HG02588 (cell line): ENCODE measurements at regions not wholly inside any gene's neighbourhood (a gene's known extent, or its start where the extent isn't known, plus 50 kb on each side); places are given as distances from the start of the nearest gene placed in this dataset.
"Not testable (repeated sequence)": the region's sequence is repeated elsewhere in the genome, so short reads cannot be mapped to it uniquely, and the experiment has no call there.

Experiments used
- ATAC-seq: cut with Tn5 transposase; IDR thresholded peaks from one replicate; pipeline ENCODE4 v1.9.1; 2021; ENCODE audit warnings: mild to moderate bottlenecking, moderate library complexity; ENCODE audit not compliant: unreplicated experiment

DNA sequence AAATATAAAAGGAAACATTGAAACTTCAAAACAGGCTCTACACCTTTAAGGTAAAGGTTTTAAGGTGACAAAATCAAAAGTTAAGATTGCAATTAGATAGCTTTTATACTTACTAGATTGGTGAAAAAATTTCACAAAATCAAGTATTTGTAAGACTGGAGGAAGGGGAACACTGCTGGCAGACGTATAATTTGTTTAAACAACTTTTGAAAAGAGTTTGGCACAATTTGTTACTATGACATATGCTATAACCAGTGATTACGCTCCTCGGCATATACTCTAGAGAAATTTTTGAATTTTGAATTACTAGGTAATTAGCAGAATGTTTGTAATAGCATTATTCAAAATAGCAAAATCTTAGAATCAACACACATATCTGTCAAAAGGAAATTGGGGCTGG lies 425.0 kb downstream of the LRRIQ3 start:
- ATAC-seq: no peak

DNA sequence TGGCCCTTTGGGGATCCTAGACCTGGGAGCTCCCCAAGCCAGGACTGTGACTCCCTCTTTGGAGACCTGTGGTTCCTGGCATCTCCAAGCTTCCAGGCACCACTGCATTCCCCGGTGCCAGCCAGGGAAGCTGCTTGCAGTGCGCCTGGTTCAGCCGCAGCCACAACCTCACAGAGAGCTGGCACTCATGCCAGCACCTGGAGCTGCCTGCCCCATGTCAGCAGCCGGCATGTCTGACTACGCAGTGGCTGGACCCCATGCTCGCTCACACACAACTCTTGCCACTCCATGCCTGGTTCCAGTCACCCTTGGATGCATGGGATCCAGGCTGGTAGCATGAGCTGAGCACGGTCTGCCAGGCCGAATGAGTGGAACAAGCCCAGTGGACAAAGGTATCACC lies 426.6 kb downstream of the LRRIQ3 start:
- ATAC-seq: no peak

DNA sequence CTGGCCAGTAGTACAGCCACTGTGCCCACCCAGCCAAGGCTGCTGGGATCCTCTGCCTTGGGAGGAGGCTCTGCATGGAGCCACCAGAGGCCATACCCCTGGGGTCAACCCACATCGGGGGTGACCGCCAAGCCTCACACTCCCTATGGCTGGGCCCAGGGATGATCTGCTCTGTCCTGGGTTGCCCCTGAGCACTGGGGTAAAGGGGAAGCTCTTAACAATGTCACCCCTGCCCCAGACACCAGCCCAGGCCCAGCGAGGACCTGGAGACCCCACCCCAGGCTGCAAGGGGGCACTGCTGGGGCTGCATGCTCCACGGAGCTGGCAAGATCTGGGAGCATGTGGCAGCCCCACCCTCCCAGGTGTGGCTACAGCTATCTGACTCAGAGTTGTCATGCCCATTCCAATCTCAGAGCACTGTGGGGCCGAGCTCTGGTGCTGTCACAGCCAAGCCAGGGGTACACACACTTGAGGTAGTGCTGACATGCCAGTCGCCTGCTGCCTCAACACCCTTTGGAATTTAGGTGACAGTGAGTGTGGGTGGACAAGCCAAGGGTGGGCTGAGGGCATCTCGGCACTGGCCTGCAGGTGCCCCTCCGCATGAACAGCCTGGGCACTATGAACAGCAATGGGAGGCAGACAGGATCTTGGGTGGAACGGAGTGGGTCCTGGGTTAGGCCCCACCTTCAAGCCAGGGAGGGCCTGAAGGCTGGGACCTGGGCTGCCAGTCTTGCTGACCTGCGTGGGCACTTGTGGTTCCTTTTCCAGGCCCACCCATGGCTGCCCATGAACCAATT lies 427.7 kb downstream of the LRRIQ3 start:
- no peak for ATAC-seq

DNA sequence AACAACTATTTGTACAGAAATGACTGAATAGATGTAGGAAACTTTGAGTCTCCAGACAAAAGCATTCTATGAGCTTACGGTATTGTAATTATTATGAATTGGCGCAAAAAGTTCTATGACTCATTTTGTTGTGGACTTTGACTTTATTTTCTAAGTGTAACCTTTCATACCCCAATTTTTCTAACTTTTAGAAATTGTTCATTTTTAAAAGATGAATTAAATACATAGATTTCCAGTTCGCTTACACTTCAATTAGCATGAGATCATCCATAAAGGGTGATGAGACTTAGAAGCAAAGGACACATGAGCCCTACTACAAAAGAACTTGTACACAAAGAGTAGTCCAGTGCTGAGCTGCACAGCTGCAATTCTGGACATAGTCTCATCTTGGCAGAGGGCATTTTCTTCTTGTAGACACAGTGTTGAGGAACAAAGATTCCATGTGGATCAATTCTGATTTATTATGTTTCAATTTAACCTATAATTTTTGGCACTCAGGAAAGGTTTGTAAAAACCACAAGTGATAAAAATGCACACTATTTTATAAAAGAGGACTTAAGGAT lies 431.1 kb downstream of the LRRIQ3 start:
- ATAC-seq: no peak

DNA sequence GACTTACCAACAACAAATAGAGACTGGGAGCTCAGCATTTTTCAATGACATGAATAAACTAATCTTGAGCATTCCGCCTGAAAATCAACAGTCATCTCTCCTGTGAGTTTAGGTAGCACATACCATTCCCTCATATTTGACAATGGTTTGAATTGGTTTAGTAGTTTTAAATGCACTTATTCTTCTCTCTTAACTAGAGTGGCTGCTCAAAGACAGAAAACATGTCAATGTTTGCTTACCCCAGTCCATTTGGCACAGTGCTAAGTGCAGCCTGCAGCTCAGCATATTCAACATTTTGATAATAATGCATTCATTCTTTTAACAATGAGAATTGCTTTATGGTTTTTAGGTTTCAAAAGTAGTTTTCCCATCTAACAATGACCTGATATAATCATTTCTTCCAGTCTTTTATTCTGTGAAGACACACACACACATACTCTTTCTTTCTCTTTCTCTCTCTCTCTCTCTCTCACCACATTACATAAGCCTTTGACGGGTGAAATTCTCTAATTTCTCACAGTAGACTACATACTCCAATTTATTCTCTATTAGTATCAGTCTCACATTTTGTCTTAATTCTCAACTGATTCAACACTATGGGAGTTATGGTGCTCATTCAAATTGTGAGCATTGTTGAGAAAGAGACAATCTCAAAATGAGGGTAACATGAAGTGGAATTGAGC lies 432.3 kb downstream of the LRRIQ3 start:
- ATAC-seq: no peak

DNA sequence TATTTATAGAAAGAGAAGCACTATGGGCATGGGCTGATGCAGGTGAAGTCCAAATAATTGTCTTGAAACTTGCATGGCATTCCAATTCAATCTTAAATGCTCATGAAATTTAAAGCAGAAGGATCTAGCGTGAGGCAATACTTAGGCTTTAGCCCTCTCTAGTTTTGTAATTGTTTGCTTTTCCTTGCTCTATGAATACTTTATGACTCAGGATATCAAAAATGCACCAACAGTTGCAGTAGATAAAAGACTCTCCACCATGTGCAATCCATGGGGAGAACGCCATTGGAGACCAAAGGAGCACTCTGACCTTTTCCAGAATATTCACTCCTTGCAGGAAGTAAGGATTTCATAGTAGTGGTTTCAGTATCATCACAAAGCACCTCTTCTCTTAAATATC lies 436.4 kb downstream of the LRRIQ3 start:
- ATAC-seq: no peak

DNA sequence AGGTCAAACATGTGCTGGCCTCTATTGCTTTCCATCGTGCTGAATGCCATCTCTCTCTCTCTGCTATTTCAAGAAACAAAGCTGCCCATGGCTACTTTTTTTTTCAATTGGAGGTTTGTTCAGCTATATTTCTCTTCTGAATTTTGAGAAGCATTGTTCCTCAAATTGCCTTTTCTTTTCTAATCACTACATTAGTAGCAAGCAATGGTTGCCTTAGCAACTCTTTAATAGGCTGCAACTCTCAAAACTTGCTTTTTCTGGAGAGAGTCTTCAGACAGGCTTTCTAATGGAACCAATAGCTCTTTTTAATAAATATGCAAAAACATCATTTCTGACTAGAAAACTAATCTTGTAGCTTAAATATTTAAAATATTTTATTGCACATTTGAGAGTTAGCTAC lies 439.0 kb downstream of the LRRIQ3 start:
- ATAC-seq: no peak

DNA sequence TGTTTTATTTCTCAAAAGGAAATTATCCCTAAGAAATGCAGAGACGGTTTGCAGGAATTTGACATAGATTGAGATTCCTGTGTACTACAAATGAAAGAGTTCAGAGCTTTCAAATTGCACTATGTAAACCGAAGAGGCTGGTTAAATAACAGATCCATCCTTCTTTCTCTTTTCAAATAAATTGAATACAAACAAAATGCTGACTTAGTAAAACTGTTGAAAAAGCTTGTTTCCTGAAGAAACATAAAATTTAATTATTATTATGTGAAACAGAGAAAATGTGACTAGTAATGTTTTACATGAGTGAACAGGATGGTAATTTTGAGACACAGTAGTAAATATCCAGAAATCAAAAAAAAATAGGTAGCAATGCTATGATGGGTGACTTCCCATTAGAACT lies 441.2 kb downstream of the LRRIQ3 start:
- no peak for ATAC-seq

DNA sequence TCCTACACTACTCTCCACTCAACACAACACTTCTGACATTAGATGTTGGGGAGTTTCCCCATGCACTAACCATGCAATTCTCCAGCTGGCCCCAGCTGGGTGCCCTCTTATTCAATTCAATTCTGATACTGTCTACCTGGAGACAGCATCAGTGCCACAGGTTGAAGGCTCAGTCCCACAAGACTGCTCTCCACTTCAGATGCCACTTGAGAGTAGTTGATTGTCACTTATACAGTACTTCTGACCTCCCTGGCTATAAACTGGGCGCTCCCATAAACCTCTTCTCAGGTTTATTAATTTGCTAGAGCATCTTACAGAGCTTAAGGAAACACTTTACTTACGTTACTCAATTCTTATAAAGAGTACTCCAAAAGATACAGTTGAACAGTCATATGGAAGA lies 442.3 kb downstream of the LRRIQ3 start:
- ATAC-seq: no peak

DNA sequence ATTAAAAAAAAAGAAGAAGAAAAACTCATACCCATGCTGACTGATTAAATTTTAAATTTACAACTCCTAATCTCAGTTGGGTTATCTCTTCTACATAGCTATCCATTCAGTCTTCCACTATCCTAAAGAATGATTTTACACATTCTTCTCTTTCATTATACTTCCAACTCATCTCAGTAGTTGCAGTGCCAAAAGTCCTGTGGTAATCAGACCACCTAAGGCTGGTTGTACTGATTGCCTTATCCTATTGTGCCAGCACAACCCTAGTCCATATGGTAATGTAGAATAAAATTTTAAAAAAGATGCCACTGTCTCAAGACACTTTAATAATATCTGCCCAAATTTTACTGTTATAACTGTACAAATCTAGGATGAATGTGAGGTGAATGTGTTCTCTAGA lies 448.0 kb downstream of the LRRIQ3 start:
- ATAC-seq: no peak

DNA sequence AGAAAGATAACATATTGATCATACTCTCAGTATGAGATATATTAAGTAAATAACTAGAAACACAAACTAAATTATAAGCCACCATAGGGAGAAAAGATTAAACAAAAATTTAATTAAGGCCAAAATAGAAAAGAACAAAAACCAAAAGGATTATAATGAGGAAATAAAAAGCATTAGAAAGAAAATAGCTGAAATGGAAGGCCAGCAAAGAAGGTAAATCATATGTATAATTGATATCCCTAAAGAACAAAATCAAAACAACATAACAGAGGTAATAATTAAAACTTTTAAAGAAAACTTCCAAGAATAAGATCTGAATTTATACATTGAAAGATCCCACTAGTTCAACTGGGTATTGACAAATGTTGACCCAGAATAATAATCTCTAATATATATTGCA lies 453.0 kb downstream of the LRRIQ3 start:
- ATAC-seq: no peak

DNA sequence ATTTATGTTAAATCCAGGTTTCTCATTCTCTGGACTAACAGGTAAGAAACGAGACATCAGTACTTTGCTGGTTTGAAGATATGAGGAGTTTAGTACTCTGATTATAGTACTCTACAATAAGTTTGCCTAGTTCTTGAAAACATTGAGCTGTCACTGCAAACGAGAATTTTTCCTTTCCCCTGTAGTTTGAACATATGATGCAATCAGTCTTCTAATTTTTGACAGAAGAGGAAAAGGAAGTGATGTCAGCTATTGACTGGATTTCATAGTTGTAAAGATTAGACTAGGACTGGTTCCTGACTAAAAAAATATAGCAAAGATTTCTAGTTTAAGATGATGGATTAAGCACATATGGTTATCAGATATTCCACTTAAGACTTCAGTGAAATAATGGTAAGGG lies 461.9 kb downstream of the LRRIQ3 start:
- no peak for ATAC-seq

DNA sequence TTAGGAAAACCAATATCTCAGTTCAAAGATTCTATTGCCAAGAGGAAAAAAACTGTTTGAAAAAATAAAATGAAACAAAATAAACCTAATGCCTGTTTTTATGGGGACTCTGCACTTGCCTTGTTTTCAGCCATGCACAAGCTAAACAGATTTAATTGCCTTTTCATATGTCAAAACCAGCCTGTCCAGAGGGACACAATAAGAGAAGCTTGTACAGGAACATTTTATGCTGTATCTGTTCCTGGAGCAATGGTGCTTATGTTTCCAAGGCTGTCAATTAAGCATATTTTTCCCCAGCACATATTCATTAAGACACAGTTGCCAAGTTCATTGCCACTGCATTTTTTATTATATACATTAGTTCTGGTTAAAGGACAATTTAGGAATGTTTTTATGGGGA lies 470.9 kb downstream of the LRRIQ3 start:
- no peak for ATAC-seq

DNA sequence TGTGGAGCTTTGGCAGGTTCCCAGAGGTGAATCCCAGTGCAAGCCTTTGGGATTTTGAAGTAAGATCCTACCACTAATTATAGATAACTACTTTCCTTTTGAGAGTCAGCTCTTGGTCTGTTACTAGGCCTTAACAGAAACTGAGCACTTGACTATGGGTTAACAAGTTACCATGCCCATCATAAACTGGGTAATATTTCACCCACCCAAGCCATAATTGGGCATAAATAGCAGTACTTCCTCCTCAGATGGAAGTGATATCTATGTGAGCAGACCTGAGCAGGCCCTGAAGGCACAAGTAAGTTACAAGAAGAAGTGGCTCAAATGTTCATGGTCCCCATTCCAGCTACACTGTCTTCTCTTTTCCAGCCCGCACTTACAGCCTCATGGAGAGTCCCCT lies 475.9 kb downstream of the LRRIQ3 start:
- ATAC-seq: no peak

DNA sequence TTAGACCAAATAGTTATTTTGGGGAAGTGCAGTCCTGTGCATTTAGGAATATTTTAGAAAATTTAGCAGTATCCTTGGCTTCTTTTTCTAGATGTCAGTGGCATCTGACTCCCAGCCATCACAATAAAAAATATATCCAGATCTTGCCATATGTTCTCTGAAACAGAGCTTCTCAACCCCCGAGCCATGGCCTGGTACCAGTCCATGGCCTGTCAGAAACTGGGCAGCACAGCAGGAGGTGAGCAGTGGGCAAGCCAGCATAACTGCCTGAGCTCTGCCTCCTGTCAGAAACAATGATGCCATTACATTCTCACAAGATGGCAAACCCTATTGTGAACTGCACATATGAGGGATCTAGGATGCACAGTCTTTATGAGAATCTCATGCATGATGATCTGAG lies 480.0 kb downstream of the LRRIQ3 start:
- no peak for ATAC-seq

DNA sequence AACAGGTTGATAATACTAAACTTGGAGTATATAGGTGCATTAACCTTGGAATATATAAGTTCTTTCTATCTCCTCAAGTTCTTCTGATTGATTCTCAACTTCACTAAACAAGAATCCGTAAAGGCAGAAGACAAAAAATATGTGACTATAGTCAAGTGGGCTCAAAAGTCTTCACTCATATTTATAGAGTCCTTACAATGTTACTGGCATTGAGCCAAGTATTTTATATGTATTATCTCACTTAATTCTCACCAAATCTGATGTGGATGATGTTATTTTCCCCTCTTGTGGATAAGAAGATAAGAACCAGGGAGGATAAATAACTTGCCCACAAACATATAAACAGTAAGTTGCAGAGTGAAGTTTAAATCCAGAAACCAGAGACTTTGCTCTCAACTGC lies 486.9 kb downstream of the LRRIQ3 start:
- no peak for ATAC-seq

DNA sequence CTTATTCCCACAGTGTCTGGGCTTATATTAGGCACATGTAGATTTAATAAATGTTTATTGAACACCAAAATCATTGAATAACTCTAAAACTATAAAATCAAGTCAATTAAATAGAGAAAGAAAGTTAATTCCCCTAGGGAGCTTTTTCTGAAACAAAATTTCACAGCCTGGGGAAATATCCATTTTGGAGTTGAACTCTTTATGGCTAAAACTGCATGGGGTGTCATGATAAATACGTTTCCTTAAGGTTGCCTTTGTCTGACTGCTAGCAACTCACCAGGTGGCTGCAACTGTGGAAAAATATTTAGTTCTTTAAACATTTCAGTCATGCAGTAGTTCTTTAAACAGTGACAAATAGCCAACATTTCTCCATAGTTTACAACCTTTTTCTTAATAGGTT lies 496.1 kb downstream of the LRRIQ3 start:
- ATAC-seq: no peak

DNA sequence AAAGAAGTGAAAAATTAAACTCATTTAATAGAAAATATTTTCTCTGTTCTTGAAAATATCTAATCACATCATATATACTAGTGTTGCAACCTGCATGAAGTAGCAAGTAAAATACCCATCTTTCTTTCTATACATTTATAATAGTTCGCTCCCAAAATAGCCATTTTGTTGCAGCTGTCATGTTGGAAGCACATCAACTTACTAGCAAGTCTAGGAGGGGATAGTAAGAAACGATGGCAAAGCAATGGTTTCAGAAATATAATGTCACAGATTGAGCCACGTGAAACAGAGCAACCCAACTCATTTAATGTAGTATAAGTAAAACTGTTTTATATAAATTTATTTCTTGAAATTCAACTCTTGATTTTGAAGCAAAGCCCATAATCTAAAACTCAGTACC lies 521.8 kb downstream of the LRRIQ3 start:
- ATAC-seq: no peak

DNA sequence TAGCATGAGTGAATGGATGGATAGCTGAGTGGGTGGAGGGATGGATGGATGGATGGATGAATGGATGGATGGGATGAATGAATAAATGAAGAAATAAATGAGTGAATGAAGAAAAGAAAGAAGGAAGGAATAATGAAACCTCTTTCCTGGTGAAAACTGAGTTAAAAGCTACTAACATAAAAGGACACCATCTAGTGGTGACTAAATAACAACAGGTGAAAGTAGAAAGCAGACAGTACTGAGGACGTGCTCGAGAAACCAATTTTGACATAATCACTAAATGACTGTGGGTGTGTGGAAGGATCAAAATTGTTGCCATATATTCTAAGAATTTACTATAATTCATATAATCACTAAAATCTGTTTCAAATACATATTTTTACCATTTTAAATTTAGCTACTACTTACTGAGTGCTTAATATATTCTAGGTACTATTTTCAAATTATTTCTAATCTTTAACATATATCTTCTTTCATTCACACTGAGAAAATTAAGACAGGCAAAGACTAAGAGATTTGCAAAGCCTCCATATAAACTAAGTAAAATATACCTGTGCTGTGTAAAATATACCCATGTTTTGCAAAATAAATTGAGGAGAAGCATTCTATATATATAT lies 522.9 kb downstream of the LRRIQ3 start:
- ATAC-seq: no peak

DNA sequence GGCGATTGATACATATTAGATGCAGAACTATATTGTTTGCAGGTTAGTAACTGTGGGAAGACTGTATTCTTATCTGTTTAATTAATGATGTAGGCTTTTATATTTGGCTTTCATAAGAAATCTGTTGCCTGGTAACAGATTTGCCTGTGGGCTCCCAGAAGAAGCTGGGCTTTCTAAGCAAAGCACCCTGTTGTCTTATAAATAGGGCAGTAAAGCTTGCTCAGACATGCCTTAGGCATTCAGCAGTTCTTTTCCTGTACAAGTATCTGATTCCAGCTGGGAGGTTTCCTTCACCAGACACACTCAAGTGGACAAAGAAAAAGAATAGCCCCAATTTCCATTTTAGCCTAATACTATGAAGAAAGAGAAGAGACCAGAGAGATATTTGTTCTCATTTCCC lies 524.0 kb downstream of the LRRIQ3 start:
- ATAC-seq: no peak

DNA sequence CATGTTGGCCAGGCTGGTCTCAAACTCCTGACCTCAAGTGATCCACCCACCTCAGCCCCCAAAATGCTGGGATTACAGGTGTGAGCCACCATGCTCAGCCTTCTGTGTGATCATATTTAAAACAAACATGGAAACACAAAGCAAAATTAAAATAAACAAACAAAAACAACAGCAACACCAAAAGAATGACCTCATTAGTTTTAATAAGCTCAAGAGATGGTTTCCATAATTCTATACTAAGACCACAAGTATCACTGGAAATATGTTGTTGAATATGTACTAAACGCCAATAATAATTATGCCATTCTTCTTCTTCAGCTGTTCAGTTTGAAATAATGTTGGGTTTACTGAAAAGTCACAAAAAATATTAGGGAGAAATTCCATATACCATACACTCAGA lies 526.4 kb downstream of the LRRIQ3 start:
- ATAC-seq: no peak

DNA sequence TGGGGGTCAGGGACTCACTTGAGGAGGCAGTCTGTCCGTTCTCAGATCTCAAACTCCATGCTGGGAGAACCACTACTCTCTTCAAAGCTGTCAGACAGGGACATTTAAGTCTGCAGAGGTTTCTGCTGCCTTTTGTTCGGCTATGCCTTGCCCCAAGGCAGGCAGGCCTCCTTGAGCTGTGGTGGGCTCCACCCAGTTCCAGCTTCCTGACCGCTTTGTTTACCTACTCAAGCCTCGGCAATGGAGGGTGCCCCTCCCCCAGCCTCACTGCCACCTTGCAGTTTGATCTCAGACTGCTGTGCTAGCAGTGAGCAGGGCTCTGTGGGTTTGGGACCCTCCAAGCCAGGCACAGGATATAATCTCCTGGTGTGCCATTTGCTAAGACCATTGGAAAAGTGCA lies 530.0 kb downstream of the LRRIQ3 start:
- ATAC-seq: not testable (repeated sequence)
